Mesendoderm (in vitro differentiated cells): ENCODE measurements at regions not wholly inside any gene's neighbourhood (a gene's known extent, or its start where the extent isn't known, plus 50 kb on each side); places are given as distances from the start of the nearest gene placed in this dataset.

Source experiments
- DNase-seq: peaks from one replicate; pipeline ENCODE4 v3.0.0; 2013
- H2AK5ac ChIP-seq: 2 replicates; pipeline ENCODE4 v1.6.1; 2013; ENCODE audit warnings: low read length, inconsistent platforms
- H2BK120ac ChIP-seq: 2 replicates; pipeline ENCODE4 v1.6.1; 2013; ENCODE audit warnings: low read depth, mild to moderate bottlenecking, low read length, moderate library complexity, mixed read lengths
- H2BK15ac ChIP-seq: replicated peaks from 2 replicates; pipeline ENCODE4 v1.6.1; 2013; ENCODE audit warnings: low read depth, mild to moderate bottlenecking, moderate library complexity
- H2BK5ac ChIP-seq: 2 replicates; pipeline ENCODE4 v1.6.1; 2013; ENCODE audit warnings: low read length, inconsistent platforms
- H3K18ac ChIP-seq: 2 replicates; pipeline ENCODE4 v1.6.1; 2013; ENCODE audit warnings: mild to moderate bottlenecking, low read length, mixed read lengths
- H3K23ac ChIP-seq: one replicate; pipeline ENCODE4 v1.6.1; 2013; ENCODE audit warnings: low read length
- H3K27ac ChIP-seq: 2 replicates; pipeline ENCODE4 v1.5.1; 2013; ENCODE audit warnings: low read depth, mild to moderate bottlenecking, inconsistent platforms, low read length, moderate library complexity
- H3K27me3 ChIP-seq: 2 replicates; pipeline ENCODE4 v1.6.1; 2013; ENCODE audit warnings: low read length, control low read depth, mild to moderate bottlenecking, inconsistent platforms; ENCODE audit not compliant: insufficient read depth, poor library complexity
- H3K36me3 ChIP-seq: 2 replicates; pipeline ENCODE4 v1.6.1; 2013; ENCODE audit warnings: low read length, inconsistent platforms; ENCODE audit not compliant: control insufficient read depth, insufficient read depth
- H3K4ac ChIP-seq: one replicate; pipeline ENCODE4 v1.6.1; 2013; ENCODE audit warnings: low read depth, mild to moderate bottlenecking, low read length, moderate library complexity
- H3K4me1 ChIP-seq: 2 replicates; pipeline ENCODE4 v1.6.1; 2013; ENCODE audit warnings: low read depth, low read length, inconsistent platforms; ENCODE audit not compliant: control insufficient read depth
- H3K4me2 ChIP-seq: 2 replicates; pipeline ENCODE4 v1.6.1; 2013; ENCODE audit warnings: low read length
- H3K4me3 ChIP-seq: 2 replicates; pipeline ENCODE4 v1.5.1; 2013; ENCODE audit warnings: mild to moderate bottlenecking, low read length
- H3K56ac ChIP-seq: one replicate; pipeline ENCODE4 v1.6.1; 2013; ENCODE audit warnings: low read length
- H3K79me1 ChIP-seq: 2 replicates; pipeline ENCODE4 v1.6.1; 2013; ENCODE audit warnings: low read length, inconsistent platforms
- H3K79me2 ChIP-seq: 2 replicates; pipeline ENCODE4 v1.6.1; 2013; ENCODE audit warnings: mild to moderate bottlenecking, low read length; ENCODE audit not compliant: control insufficient read depth, insufficient read depth
- H3K9ac ChIP-seq: 2 replicates; pipeline ENCODE4 v1.6.1; 2013; ENCODE audit warnings: low read length, inconsistent platforms
- H4K5ac ChIP-seq: one replicate; pipeline ENCODE4 v1.6.1; 2013; ENCODE audit warnings: low read length
- H4K8ac ChIP-seq: one replicate; pipeline ENCODE4 v1.6.1; 2013; ENCODE audit warnings: low read depth, mild to moderate bottlenecking, control low read depth, low read length, moderate library complexity
- WGBS: extraction: QIAGEN DNeasy Blood & Tissue Kit; methylation state at CpG from one replicate; pipeline ENCODE4 v1.1.7; 2013; ENCODE audit warnings: low lambda C conversion rate, missing lambda C conversion rate; ENCODE audit not compliant: insufficient coverage; ENCODE audit errors: extremely low coverage; 5-methylcytosine and 5-hydroxymethylcytosine counted together

DNA sequence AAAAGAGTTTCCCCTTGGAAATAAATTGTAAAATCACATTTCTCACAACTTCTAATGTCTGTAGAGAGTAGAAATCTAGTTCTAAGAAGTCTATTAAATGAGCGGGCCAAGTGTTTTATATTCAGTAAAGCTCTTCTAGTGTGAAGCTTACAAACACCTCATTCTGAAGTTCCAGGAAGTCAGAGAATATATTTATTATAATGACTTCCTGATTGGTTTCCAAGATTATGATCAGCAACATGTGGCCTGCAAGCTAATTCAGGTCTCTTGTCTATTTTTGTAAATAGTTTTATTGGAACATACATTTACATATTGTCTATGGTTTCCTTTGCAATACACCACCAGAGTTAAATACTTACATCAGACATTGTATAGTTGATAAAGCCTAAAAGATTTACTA lies 603.9 kb downstream of the AMY1C start:
- no CpG with 5 or more reads among the region's 1 CpG for WGBS
- H3K79me1 ChIP-seq, result no peaks in the 10 kb centered on the region
- H3K4me2 ChIP-seq, result no peak overlapping the region
- no peak overlapping the region for H2AK5ac ChIP-seq
- no peak overlapping the region for H3K56ac ChIP-seq
- no peak overlapping the region for H2BK15ac ChIP-seq
- H4K5ac ChIP-seq, result no peak overlapping the region
- no peak overlapping the region for H3K4ac ChIP-seq
- no peak overlapping the region for H3K9ac ChIP-seq
- H3K36me3 ChIP-seq, result no peaks in the 10 kb centered on the region
- H3K27me3 ChIP-seq, result no peaks in the 10 kb centered on the region
- no peak overlapping the region for H3K23ac ChIP-seq
- H2BK5ac ChIP-seq, result no peak overlapping the region
- no peak overlapping the region for H2BK120ac ChIP-seq
- H3K18ac ChIP-seq, result no peak overlapping the region
- no peak overlapping the region for H4K8ac ChIP-seq
- DNase-seq, result no peak
- H3K4me3 ChIP-seq, result no peak overlapping the region
- H3K4me1 ChIP-seq, result no peaks in the 10 kb centered on the region
- no peaks in the 10 kb centered on the region for H3K79me2 ChIP-seq
- H3K27ac ChIP-seq, result no peak overlapping the region

DNA sequence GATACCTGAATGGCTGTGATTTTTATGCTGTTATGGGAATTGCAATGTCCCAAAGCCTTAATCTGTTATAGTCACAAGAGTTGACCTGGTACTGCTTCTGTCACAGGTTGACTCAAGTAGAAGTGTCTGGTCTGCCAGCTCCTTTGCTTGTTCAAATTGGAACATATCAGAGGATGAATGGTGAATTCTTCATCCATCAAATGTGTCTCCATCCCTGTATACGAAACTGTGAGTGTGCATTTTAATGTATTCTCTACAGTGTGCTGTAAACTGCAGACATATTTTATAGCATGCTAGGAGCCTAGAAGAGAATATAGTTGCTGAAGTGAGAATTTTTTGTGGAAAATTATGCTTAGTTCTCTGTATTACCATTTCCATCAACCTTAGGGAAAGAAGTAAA lies 608.4 kb downstream of the AMY1C start:
- H2BK15ac ChIP-seq, result no peak overlapping the region

DNA sequence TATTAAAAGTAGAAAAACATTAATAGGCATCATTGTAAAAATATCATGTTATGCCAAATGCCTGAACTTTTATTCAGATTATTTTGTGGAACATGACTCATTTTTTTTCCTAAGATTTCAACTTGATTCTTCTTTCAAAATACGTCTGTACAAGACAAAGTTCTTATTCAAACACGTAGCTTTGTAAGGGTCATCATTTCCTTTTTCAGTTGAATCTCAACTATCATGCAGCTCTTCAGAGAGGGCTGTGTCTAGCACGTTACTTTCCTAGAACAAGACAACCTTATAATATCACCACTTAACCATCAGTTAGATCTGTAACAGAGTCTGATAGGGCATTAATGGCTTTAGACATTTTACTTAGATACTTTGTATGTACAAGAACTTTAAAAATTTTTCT lies 608.9 kb downstream of the AMY1C start:
- no peak overlapping the region for H3K4ac ChIP-seq
- H3K79me1 ChIP-seq, result no peaks in the 10 kb centered on the region
- no peak overlapping the region for H3K4me2 ChIP-seq
- no peak overlapping the region for H4K8ac ChIP-seq
- H3K36me3 ChIP-seq, result no peaks in the 10 kb centered on the region
- H3K27me3 ChIP-seq, result no peaks in the 10 kb centered on the region
- WGBS, result no CpG with 5 or more reads among the region's 3 CpGs
- H3K23ac ChIP-seq, result no peak overlapping the region
- no peak for DNase-seq
- no peak overlapping the region for H3K9ac ChIP-seq
- no peaks in the 10 kb centered on the region for H3K79me2 ChIP-seq
- H2BK15ac ChIP-seq, result no peak overlapping the region
- no peak overlapping the region for H2BK5ac ChIP-seq
- no peak overlapping the region for H3K56ac ChIP-seq
- H2AK5ac ChIP-seq, result no peak overlapping the region
- no peak overlapping the region for H3K4me3 ChIP-seq
- H3K4me1 ChIP-seq, result no peaks in the 10 kb centered on the region
- H3K18ac ChIP-seq, result no peak overlapping the region
- no peak overlapping the region for H2BK120ac ChIP-seq
- no peak overlapping the region for H4K5ac ChIP-seq
- no peak overlapping the region for H3K27ac ChIP-seq

More for the DNA sequence above, 608.4 kb downstream of the AMY1C start:
- Histone ChIP-seq H4K8ac (no peak overlapping the region), H2BK5ac (no peak overlapping the region), H3K18ac (no peak overlapping the region), H3K4me1 (no peaks in the 10 kb centered on the region), H2BK120ac (no peak overlapping the region), H3K4me3 (no peak overlapping the region), H3K9ac (no peak overlapping the region), H3K4ac (no peak overlapping the region), H3K79me2 (no peaks in the 10 kb centered on the region), H3K79me1 (no peaks in the 10 kb centered on the region), H3K36me3 (no peaks in the 10 kb centered on the region), H4K5ac (no peak overlapping the region), H3K23ac (no peak overlapping the region), H3K56ac (no peak overlapping the region), H3K27ac (no peak overlapping the region), H3K4me2 (no peak overlapping the region), H3K27me3 (no peaks in the 10 kb centered on the region), H2AK5ac (no peak overlapping the region)
- no peak for DNase-seq
- WGBS, result no CpG with 5 or more reads among the region's 1 CpG

DNA sequence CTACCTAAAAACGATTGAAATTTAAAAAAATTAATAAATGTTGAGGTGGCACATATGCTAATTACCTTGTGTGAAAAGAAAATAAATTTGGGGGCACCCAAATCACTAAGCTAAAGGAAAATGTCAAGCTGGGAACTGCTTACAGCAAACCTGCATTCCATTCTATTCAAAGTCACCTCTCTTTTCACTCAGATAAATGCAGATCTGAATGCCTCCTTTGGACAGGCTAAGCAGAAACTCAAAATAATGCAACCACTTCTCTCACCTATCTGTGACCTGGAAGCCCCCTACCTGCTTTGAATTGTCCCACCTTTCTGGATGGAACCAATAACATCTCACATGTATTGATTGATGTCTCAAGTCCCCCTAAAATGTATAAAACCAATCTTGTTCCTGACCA lies 628.7 kb downstream of the AMY1C start:
- no peak overlapping the region for H3K4me2 ChIP-seq
- H2BK120ac ChIP-seq, result no peak overlapping the region
- no peaks in the 10 kb centered on the region for H3K27me3 ChIP-seq
- H3K79me2 ChIP-seq, result no peaks in the 10 kb centered on the region
- no CpG with 5 or more reads among the region's 1 CpG for WGBS
- H3K4ac ChIP-seq, result no peak overlapping the region
- H2BK5ac ChIP-seq, result no peak overlapping the region
- no peak overlapping the region for H3K4me3 ChIP-seq
- H2AK5ac ChIP-seq, result no peak overlapping the region
- no peaks in the 10 kb centered on the region for H3K79me1 ChIP-seq
- H3K4me1 ChIP-seq, result no peaks in the 10 kb centered on the region
- no peak overlapping the region for H3K27ac ChIP-seq
- no peak overlapping the region for H3K18ac ChIP-seq
- peak; percentile 2 for DNase-seq
- no peak overlapping the region for H3K23ac ChIP-seq
- H4K8ac ChIP-seq, result no peak overlapping the region
- no peak overlapping the region for H3K56ac ChIP-seq
- H3K9ac ChIP-seq, result no peak overlapping the region
- H3K36me3 ChIP-seq, result no peaks in the 10 kb centered on the region
- no peak overlapping the region for H4K5ac ChIP-seq
- no peak overlapping the region for H2BK15ac ChIP-seq

DNA sequence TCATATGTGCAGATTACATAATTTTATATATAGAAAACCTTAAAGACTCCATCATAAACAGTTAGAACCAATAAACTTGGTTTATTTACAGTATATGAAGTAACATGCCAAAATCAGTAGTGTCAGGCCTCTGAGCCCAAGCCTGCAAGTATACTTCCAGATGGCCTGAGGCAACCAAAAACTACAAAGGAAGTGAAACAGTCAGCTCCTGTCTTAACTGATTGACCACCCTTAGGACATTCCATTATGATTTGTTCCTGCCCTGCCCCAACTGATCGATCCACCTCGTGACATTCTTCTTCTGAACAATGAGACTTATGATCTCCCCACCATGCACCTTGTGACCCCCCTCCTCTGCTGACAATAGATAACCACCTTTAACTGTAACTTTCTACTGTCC lies 630.3 kb downstream of the AMY1C start:
- no CpG with 5 or more reads among the region's 2 CpGs for WGBS
- H2AK5ac ChIP-seq, result no peak overlapping the region
- no peak overlapping the region for H3K4me3 ChIP-seq
- H3K27ac ChIP-seq, result no peak overlapping the region
- H3K9ac ChIP-seq, result no peak overlapping the region
- H2BK120ac ChIP-seq, result no peak overlapping the region
- H3K56ac ChIP-seq, result no peak overlapping the region
- no peaks in the 10 kb centered on the region for H3K27me3 ChIP-seq
- no peak overlapping the region for H3K4me2 ChIP-seq
- no peak overlapping the region for H2BK15ac ChIP-seq
- no peak overlapping the region for H3K4ac ChIP-seq
- H3K79me1 ChIP-seq, result no peaks in the 10 kb centered on the region
- no peaks in the 10 kb centered on the region for H3K4me1 ChIP-seq
- no peaks in the 10 kb centered on the region for H3K79me2 ChIP-seq
- no peak overlapping the region for H4K5ac ChIP-seq
- H4K8ac ChIP-seq, result no peak overlapping the region
- no peak overlapping the region for H3K23ac ChIP-seq
- no peak overlapping the region for H3K18ac ChIP-seq
- DNase-seq, result peak; percentile 55
- no peak overlapping the region for H2BK5ac ChIP-seq
- no peaks in the 10 kb centered on the region for H3K36me3 ChIP-seq

DNA sequence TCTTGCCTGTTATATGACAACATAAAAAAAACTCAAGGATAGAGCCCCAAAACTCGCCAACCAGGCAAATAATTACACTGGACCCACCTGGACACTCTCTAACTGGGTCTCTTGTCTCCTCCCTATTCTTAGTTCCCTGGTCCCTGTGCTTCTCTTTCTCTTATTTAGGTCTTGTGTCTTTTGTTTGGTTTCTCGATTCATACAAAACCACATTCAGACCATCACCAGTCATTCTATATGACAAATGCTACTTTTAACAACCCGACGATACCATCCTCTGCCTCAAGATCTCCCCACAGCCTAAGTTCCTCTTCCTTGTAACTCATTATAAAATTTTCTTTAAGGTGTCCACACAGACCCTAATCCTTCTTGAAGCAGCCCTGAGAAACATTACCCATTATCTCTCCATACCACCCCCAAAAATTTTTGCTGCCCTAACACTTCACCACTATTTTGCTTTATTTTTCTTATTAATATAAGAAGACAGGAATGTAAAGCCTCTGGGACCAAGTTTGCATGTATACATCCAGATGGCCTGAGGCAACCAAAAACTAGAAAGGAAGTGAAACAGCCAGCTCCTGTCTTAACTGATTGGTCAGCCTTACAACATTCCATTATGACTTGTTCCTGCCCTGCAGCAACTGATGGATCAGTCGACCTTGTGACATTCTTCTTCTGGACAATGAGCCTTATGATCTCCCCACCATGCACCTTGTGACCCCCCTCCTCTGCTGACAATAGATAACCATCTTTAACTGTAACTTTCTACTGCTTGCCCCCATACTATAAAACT lies 638.2 kb downstream of the AMY1C start:
- whole genome bisulfite sequencing, result no CpG with 5 or more reads among the region's 5 CpGs
- peak; percentile 52 for DNase-seq

More for the DNA sequence above, 638.2 kb downstream of the AMY1C start:
- H2AK5ac ChIP-seq, result no peak overlapping the region
- H3K4me2 ChIP-seq, result no peak overlapping the region
- H3K4me3 ChIP-seq, result no peak overlapping the region
- H3K18ac ChIP-seq, result no peak overlapping the region
- H3K56ac ChIP-seq, result no peak overlapping the region
- no peak overlapping the region for H3K9ac ChIP-seq
- H3K4me1 ChIP-seq, result no peaks in the 10 kb centered on the region
- no peak overlapping the region for H4K5ac ChIP-seq
- H2BK5ac ChIP-seq, result no peak overlapping the region
- H3K27me3 ChIP-seq, result no peaks in the 10 kb centered on the region
- no peaks in the 10 kb centered on the region for H3K79me2 ChIP-seq
- no peak overlapping the region for H3K4ac ChIP-seq
- no peaks in the 10 kb centered on the region for H3K79me1 ChIP-seq
- no peak overlapping the region for H4K8ac ChIP-seq
- H2BK15ac ChIP-seq, result no peak overlapping the region
- no peak overlapping the region for H3K27ac ChIP-seq
- no peak overlapping the region for H2BK120ac ChIP-seq
- no peak overlapping the region for H3K23ac ChIP-seq
- no peaks in the 10 kb centered on the region for H3K36me3 ChIP-seq
